ENCODE measurements at regions not wholly inside any gene's neighbourhood (a gene's known extent, or its start where the extent isn't known, plus 50 kb on each side); places are given as distances from the start of the nearest gene placed in this dataset.

- TF ChIP-seq, protein P1, sequence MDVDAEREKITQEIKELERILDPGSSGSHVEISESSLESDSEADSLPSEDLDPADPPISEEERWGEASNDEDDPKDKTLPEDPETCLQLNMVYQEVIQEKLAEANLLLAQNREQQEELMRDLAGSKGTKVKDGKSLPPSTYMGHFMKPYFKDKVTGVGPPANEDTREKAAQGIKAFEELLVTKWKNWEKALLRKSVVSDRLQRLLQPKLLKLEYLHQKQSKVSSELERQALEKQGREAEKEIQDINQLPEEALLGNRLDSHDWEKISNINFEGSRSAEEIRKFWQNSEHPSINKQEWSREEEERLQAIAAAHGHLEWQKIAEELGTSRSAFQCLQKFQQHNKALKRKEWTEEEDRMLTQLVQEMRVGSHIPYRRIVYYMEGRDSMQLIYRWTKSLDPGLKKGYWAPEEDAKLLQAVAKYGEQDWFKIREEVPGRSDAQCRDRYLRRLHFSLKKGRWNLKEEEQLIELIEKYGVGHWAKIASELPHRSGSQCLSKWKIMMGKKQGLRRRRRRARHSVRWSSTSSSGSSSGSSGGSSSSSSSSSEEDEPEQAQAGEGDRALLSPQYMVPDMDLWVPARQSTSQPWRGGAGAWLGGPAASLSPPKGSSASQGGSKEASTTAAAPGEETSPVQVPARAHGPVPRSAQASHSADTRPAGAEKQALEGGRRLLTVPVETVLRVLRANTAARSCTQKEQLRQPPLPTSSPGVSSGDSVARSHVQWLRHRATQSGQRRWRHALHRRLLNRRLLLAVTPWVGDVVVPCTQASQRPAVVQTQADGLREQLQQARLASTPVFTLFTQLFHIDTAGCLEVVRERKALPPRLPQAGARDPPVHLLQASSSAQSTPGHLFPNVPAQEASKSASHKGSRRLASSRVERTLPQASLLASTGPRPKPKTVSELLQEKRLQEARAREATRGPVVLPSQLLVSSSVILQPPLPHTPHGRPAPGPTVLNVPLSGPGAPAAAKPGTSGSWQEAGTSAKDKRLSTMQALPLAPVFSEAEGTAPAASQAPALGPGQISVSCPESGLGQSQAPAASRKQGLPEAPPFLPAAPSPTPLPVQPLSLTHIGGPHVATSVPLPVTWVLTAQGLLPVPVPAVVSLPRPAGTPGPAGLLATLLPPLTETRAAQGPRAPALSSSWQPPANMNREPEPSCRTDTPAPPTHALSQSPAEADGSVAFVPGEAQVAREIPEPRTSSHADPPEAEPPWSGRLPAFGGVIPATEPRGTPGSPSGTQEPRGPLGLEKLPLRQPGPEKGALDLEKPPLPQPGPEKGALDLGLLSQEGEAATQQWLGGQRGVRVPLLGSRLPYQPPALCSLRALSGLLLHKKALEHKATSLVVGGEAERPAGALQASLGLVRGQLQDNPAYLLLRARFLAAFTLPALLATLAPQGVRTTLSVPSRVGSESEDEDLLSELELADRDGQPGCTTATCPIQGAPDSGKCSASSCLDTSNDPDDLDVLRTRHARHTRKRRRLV (CRISPR knock-in tag; IDR thresholded peaks at IDR 0.05) = no peak
- TF ChIP-seq ZNF570 (CRISPR knock-in tag; IDR thresholded peaks at IDR 0.05; ENCODE audit: borderline replicate concordance) (no peak), JDP2 (CRISPR knock-in tag; IDR thresholded peaks at IDR 0.05; ENCODE audit: borderline replicate concordance) (no peak)
Measured at GRCh38 chr5:171635561-171636245, 149.9 kb upstream of the SMIM23 start (continued).

- Histone ChIP-seq H3K36me3 (replicated peaks in 1 of 2; ENCODE audit: control insufficient read depth in 1 of 2, insufficient read depth in 2 of 2, low read length in 2 of 2) (no peaks in the 10 kb centered on the region), H3K79me2 (ENCODE audit: insufficient read depth, low read length) (no peaks in the 10 kb centered on the region), H3K4me2 (ENCODE audit: low read depth, low read length) (no peak overlapping the region), H3K27me3 (ENCODE audit: control insufficient read depth in 1 of 2, insufficient read depth in 2 of 2, low read length in 2 of 2) (peaks cover 0 to 6% of the 10 kb centered on the region in 2 experiments; a peak in 2 of 5 replicates), H2AFZ (ENCODE audit: low read length) (no peak overlapping the region), H4K20me1 (ENCODE audit: insufficient read depth, low read length) (no peaks in the 10 kb centered on the region), H3K27ac (ENCODE audit: extremely low read length, insufficient read depth, low read length) (no peak overlapping the region), H3K4me3 (replicated peaks in 1 of 3; ENCODE audit: insufficient read depth in 1 of 3, low read depth in 2 of 3, low read length in 3 of 3) (no peak overlapping the region), H3K4me1 (ENCODE audit: insufficient read depth, low read length) (no peaks in the 10 kb centered on the region), H3K9ac (ENCODE audit: insufficient read depth, low read depth, low read length) (no peak overlapping the region), H3K9me3 (ENCODE audit: low read length) (no peaks in the 10 kb centered on the region)
- ATAC-seq = no peak
- no TSS peak for BruUV-seq (replicated peaks)
- in situ Hi-C loops (cut with HindIII; ENCODE audit: extremely low pct_ligation_motif_present, low pct_unique_long_range_greater_than_20kb) = no loop called here
- ChIA-PET POLR2A (no interaction called here), CTCF (ENCODE audit: low intra/inter-chr PET ratio, low total read pairs) (no interaction called here)
- intact Hi-C loops (cut with micrococcal nuclease; ENCODE audit: unreplicated experiment) = no loop called here
- WGBS (ENCODE audit: low lambda C conversion rate) = 0% methylated on average over 1 of the region's 1 CpG
- DNase-seq (ENCODE audit: low spot score) = no peak
- no peak for FAIRE-seq
- TF ChIP-seq, protein P2, sequence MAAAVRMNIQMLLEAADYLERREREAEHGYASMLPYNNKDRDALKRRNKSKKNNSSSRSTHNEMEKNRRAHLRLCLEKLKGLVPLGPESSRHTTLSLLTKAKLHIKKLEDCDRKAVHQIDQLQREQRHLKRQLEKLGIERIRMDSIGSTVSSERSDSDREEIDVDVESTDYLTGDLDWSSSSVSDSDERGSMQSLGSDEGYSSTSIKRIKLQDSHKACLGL (CRISPR knock-in tag; IDR thresholded peaks at IDR 0.05) = no peak
- TF ChIP-seq ZNF883 (CRISPR knock-in tag; IDR thresholded peaks at IDR 0.05; ENCODE audit: not compliant biosample characterization) (no peak), ZIK1 (CRISPR knock-in tag; IDR thresholded peaks at IDR 0.05; ENCODE audit: borderline replicate concordance, low read depth) (no peak), MIXL1 (CRISPR knock-in tag; IDR thresholded peaks at IDR 0.05) (no peak), KDM1A (CRISPR knock-in tag; IDR thresholded peaks at IDR 0.05) (no peak), ZFP41 (CRISPR knock-in tag; IDR thresholded peaks at IDR 0.05; ENCODE audit: borderline replicate concordance) (no peak), ZNF768 (CRISPR knock-in tag; IDR thresholded peaks at IDR 0.05) (peak; percentile 11; the same call in 1 of the 2 replicates)
- TF ChIP-seq, protein P3, sequence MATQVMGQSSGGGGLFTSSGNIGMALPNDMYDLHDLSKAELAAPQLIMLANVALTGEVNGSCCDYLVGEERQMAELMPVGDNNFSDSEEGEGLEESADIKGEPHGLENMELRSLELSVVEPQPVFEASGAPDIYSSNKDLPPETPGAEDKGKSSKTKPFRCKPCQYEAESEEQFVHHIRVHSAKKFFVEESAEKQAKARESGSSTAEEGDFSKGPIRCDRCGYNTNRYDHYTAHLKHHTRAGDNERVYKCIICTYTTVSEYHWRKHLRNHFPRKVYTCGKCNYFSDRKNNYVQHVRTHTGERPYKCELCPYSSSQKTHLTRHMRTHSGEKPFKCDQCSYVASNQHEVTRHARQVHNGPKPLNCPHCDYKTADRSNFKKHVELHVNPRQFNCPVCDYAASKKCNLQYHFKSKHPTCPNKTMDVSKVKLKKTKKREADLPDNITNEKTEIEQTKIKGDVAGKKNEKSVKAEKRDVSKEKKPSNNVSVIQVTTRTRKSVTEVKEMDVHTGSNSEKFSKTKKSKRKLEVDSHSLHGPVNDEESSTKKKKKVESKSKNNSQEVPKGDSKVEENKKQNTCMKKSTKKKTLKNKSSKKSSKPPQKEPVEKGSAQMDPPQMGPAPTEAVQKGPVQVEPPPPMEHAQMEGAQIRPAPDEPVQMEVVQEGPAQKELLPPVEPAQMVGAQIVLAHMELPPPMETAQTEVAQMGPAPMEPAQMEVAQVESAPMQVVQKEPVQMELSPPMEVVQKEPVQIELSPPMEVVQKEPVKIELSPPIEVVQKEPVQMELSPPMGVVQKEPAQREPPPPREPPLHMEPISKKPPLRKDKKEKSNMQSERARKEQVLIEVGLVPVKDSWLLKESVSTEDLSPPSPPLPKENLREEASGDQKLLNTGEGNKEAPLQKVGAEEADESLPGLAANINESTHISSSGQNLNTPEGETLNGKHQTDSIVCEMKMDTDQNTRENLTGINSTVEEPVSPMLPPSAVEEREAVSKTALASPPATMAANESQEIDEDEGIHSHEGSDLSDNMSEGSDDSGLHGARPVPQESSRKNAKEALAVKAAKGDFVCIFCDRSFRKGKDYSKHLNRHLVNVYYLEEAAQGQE (IDR thresholded peaks at IDR 0.05; ENCODE audit: borderline replicate concordance in 1 of 2, low read depth in 1 of 2, low read length in 2 of 2) = no peak
- TF ChIP-seq, protein P4, sequence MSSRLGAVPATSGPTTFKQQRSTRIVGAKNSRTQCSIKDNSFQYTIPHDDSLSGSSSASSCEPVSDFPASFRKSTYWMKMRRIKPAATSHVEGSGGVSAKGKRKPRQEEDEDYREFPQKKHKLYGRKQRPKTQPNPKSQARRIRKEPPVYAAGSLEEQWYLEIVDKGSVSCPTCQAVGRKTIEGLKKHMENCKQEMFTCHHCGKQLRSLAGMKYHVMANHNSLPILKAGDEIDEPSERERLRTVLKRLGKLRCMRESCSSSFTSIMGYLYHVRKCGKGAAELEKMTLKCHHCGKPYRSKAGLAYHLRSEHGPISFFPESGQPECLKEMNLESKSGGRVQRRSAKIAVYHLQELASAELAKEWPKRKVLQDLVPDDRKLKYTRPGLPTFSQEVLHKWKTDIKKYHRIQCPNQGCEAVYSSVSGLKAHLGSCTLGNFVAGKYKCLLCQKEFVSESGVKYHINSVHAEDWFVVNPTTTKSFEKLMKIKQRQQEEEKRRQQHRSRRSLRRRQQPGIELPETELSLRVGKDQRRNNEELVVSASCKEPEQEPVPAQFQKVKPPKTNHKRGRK (CRISPR knock-in tag; IDR thresholded peaks at IDR 0.05) = no peak
Measured at GRCh38 chr5:171637811-171638210, 147.8 kb upstream of the SMIM23 start.

All from HepG2 (cell line).